Mesenteric fat pad (tissue), 1 donor: ENCODE measurements at regions not wholly inside any gene's neighbourhood (a gene's known extent, or its start where the extent isn't known, plus 50 kb on each side); places are given as distances from the start of the nearest gene placed in this dataset.
"Not testable (repeated sequence)": the region's sequence is repeated elsewhere in the genome, so short reads cannot be mapped to it uniquely, and the experiment has no call there.

Experiments
- DNase-seq: peaks from one replicate; pipeline ENCODE4 v3.0.0-alpha.2; 2020; ENCODE audit warnings: low spot score
- donor health status: DM: yes; HTN: yes; CAD: no.

DNA sequence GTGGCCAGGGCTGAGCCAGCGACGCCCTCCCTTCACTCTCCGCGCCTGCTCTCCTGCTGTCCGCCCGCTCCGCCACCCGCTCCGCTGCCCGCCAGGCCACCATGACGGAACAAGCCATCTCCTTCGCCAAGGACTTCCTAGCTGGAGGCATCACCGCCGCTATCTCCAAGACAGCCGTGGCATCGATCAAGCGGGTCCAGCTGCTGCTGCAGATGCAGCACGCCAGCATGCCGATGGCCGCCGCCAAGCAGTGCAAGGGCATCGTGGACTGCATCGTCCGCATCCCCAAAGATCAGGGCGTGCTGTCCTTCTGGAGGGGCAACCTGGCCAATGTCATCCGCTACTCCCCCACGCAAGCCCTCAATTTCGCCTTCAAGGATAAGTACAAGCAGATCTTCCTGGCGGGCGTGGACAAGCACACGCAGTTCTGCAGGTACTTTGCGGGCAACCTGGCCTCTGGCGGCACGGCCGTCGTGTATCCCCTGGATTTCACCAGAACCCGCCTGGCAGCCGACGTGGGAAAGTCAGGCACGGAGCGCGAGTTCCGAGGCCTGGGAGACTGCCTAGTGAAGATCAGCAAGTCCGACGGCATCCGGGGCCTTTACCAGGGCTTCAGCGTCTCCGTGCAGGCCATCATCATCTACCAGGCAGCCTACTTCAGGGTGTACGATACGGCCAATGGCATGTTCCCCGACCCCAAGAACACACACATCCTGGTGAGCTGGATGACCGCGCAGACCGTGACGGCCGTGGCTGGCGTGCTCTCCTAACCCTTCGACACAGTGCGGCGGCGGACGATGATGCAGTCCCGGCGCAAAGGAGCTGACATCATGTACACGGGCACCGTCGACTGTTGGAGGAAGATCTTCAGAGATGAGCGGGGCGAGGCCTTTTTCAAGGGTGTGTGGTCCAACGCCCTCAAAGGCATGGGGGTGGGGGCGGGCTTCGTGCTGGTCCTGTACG lies 1130.4 kb upstream of the ACO1 start:
- no peak for DNase-seq

DNA sequence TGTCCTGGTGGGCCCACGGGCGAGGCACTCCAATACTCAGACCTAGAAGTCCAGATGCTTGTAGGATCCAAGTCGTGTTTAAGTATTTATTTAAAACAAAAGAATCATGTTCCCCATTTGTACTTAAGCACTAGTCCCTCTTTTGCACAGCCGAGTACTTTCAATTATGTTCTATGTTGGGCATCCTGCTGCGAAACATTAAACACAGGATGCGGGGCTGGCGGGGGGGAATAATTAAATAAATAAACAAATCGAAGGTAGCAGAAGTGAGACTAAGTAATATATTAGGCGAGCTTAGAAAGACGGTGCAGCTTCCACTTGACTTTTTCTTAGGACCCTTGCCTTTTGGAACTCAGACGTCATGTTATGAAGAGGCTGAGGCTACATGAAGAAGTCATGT lies 1129.2 kb upstream of the ACO1 start:
- no peak for DNase-seq

DNA sequence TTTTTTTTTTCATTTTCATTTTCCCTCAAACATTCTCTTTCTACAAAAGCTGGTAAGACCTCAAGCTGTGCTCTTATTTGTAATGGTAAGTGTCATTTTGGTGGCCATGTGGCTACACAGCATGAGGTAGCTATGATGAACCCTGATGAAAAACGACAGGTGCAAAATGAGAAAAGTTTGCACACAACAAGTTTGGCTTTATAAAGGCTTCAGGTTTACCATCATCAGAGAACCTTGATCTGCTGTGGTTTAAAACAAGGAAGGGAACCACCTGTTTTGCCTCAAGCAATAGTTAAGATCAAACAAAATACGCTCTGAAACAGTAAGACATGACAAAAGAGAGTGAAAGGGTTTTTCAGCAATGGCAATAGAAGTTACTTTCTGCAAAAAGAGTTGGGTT lies 1124.6 kb upstream of the ACO1 start:
- DNase-seq, result no peak

DNA sequence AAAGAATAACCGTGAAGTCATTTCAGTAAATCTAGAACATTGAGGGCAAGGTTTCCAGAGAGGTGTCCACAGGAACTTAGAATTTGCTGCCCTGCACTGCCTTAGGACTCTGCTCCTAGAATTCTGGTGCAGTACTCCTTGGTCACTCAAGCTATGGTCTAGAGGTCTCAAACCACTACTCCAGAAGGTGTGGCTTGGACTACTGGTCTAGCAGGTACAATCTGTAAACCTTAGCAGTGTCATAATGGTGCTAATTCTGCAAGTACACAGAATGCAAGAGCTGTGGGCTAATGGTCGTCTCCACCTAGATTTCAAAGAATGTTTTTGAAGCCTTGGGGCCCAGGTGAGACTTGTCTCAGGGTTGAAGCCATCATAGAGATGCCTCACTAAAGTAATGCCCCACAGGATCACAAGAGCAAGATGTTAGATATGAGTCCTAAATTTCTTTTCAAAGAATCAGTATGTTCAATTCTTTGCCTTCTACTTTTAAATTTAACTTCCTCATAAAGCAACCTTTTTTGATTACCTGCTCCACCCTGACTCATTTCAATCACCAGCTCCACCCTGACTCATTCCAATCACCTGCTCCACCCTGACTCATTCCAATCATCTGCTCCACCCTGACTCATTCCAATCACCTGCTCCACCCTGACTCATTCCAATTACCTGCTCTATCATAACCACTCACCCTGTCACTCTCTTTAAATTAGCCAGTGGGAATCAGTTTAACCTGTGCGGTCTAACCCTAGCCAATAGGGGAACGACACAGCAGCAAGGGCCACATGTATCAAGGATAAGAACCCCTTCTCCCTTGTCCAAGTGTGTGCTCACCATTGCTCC lies 1111.8 kb upstream of the ACO1 start:
- DNase-seq, result no peak

DNA sequence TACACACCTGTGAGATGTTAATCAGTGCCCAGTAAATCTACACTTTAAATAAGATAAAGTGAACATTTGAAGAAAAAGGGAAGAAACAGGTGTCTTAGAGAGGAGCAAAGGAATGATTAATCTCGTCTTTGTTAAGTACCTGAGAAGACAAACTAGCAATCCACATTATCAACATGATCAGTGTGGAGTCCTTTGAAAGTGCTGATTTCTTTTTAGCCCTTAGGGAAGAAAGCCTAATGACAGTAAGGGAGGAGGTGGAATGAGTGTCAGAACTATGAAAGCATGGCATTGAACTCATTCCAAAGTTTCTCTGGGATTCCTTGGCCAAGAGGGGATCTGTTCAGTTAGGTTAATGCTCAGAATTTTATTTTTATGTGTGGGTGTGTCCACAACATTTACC lies 1109.0 kb upstream of the ACO1 start:
- no peak for DNase-seq

DNA sequence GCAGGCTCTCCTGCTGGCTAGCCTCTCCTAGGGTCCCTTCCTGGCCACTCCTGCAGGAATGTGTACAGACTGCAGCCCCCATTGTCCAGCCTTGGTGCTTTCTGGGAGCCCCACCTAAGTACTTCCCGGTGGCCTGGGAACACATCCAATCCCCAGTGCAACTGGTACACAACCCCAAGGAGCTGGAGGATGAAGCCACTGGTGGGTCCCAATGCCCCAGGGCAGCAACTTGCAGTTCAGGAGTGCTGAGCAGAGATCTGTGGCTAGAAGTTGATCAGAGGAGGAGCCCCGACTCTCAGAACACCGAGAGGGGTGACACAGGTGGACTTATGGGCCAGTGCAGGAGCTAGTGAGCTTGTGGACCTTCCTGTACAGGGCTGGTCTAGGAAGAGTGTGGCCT lies 1093.7 kb upstream of the ACO1 start:
- no peak for DNase-seq

DNA sequence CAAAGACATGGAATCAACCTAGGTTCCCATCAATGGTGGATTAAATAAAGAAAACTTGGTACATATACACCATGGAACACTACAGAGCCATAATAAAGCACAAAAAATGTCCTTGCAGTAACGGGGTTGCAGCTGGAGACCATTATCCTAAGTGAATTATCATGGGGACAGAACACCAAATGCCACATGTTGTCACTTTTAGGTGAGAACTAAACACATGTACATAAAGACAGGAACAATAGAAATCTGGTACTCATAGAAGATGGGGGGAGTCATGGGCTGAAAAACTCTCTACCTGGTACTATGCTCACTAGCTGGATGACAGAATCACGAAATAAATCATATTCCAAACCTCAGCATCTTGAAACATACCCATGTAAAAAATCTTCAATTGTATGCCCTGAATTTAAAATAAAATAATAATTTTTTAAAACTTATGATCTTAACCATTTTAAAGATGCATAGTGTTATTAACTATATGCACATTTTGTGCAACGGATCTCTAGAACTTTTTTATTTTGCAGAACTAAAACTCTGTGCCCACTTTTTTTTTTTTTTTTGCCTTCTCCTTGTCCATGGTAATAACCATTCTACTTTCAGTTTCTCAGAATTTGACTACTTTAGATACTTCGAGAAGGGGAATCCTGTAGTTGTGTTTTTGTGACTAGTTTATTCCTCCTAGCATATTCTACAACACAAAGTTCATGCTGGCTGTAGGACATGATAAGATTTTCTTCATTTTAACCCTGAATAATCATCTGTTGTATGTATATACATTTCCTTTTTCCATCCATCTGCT lies 1081.6 kb upstream of the ACO1 start:
- no peak for DNase-seq

DNA sequence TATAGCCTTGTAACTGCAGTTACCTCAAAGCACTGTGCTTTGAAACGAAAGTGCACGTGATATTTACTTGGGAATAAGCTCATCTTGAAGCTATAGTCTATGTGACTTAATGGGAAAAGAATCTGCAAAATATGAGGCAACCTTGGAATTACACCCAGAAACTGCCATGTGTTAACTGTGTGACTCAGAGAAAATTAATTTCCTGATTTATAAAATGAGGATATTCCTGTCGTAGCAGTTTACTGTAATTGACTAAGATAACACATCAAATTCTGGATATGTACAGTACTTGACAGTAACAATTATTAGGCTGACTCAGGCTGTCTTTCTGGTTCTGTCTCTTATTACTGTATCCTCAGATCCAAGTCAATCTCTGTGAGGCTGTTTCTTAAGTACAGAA lies 1079.9 kb upstream of the ACO1 start:
- no peak for DNase-seq

DNA sequence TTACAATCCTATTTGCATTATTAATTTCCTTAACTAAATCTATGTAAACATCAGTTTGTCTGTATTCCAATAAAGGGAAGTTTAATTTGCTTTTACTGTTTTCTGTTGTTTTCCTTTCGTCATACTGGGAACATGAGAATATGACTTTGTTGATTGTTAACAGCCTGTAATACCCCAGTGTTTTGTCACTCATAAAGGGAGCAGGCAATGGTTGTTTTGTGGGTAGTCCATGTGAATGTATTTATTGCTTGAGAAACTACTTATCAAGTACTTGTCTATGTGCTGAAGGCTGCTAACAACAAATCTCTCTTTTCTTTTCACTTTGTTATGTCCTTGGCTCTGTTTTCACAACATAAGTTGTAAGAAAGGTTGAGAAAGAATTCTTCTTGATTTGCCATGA lies 1070.2 kb upstream of the ACO1 start:
- DNase-seq, result no peak

DNA sequence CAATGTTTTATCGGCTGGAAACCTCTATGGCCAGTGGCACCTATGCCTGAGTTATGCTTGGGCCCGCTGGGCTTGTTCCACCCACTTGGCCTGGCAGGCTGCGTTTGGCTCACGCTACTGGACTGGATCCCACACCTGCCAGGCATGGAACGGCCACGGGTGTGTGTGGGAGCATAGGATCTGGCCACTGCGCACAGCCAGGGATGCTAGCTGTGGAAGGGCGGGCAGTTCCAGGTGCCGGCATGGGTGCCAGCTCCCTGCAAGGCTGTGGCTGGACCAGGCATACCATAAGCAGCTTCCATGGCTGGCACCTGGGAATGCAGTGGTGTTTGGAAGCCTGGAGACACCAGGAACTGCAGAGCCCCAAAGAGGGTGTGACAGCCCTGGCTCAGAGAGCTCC lies 1063.9 kb upstream of the ACO1 start:
- no peak for DNase-seq

DNA sequence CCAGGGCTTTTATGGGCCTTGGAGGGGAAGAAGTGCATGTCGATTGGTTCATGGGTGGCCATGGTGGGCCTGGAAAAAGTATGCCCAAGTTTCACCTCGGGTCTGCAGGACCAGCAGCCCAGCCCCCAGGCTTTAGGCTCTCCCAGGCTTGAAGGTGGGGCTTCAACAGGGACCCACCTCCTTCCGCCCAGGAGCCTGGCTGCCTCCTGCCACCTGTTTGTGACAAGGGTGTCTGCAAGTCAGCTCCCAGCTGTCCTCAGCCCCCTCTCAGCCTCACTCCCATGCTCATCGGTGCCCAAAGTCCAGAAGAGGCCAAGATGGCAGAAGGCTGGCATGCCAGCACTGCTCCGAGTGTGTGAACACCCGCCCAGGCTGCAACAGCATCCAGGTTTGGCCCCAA lies 1063.2 kb upstream of the ACO1 start:
- no peak for DNase-seq

DNA sequence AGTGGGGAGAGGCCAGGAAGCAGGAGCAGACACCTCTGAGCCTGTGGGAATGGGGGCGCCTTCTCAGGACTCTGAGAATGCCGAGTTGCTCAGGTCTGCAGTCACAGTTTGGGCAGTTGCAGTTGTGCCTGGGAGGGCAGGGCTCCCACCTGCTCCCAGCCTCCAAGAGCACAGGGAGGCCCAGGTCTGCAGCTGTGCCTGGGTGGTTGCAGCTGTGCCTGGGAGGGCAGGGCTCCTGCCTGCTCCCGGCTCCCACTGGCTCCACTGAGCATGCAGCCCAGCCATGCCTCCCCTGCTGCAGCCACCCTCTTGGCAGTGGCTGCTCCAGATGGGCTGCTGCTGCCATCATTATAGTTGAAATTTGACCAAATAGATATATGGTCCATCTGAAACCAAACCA lies 1062.8 kb upstream of the ACO1 start:
- DNase-seq, result no peak

DNA sequence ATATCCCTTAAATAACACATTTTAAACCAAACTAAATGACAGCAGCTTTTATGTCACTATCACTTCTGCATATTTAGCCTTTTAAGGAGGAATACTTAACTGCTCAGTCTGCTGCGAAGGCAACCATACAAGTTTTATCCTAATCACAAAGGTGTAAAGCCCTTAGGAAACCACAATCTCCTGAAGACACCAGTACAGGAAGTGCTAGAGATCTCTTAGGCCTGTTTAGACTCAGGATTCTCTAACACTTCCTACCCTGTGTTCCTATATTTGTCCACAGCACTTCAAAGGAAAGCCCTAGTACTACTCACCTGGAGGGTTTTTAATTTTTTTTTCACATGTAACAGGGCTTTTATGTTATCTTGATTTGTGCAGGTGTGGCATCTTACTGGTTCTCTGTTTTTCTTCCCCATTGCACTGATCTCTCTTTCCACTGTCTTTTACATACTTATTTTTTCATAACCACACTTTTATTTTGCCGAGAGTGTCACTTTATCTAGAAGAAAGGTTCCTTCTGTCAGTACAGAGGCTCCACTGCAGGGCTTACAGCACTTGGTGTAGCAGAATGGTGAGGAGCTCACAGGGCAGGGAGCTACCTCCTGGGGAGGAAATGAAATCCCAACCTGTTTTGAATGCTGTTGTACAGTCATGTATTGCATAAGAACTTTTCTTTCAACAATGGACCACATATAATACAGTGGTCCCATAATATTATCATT lies 1060.6 kb upstream of the ACO1 start:
- no peak for DNase-seq

DNA sequence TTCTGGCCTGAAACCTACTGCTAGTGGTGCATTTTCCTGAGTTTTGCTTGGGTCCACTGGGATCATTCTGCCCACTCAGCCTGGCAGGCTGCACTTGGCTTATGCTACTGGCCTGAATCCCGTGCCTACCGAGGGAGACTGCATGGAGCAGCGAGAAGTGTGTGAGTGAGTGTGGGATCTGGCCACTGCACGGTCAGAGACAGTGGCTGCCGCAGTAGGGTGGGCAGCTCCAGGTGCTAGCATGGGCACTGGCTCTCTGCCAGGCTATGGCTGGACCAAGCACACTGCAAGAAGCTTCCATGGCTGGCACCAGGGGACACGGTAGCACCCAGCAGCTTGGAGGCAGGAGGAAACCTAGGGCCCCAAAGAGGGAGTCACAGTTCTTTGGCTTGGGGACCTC lies 1058.7 kb upstream of the ACO1 start:
- DNase-seq, result no peak

DNA sequence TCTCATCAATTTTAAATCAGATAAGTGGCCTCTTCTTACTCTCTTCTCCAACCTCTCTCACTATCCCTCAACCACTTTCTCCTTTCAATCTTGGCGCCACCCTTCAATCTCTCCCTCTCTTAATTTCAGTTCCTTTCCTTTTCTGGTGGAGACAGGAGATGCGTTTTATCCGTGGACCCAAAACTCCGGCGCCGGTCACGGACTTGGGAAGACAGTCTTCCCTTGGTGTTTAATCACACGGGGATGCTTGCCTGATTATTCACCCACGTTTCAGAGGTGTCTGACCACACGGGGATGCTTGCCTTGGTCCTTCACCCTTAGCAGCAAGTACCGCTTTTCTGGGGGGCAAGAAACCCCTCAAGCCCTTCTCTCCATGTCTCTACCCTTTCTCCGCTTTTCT lies 1057.6 kb upstream of the ACO1 start:
- DNase-seq, result not testable (repeated sequence)

DNA sequence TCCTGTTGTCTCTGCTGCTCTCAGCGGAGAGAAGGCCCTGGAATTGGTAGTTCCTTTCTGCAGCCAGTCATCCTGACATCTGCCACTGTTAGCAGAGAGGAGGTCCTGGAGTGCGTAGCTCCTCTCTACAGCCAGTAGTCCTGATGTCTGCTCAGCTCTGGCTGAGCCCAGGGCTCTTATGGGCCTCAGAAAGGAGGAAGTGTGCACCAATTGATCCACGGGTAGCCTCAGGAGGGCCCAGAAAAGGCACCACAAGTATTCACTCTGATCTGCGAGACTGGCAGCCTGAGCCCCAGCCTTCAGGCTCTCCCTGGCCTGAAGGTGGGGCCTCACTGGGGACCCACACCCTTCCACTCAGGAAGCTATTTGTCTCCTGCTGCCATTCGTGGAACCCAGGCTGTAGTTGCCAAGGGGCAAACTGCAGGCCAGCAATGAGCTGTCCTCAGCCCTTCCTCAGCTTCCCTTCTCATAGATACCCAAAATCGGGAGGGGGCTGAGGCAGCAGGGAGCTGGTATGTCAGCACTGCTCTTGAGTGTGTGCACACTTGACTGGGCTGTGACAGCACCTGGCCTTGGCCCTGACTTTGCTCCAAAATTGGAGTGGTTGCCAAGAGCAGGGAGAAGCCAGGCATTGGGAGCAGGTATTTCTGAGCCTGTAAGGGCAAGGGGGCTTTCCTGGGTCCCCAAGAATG lies 1049.5 kb upstream of the ACO1 start:
- DNase-seq, result no peak

DNA sequence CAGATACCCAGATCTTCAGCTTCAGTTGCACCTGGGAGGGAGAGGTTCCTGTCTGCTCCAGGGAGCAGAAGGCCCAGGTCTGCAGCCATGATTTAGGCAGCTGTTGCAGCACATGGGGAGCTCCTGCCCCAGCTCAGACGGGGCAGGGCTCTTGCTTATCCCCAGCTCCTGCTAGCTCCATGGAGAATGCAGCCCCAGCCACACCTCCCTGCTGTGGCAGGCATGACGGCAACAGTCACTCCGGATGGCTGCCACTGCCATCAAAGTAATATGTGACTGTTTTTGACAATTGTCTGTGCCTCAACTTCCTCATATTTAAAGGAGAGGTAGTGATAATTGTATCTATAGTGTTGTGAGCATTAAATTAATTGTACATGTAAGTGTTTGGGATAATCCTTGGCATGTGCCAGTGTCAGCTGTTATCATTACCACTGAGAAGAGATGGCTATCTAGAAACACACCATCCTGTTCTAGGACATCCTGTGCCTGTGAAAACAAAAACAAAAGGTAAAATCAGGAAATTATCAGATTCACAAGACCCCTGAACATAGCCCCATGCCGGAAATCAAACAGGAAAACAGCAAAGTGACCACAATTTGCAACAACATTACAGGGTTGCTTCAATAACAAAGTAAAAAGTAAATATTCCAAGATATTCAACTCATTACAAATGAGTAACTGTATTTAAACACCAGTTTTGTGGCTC lies 1048.8 kb upstream of the ACO1 start:
- DNase-seq, result no peak

DNA sequence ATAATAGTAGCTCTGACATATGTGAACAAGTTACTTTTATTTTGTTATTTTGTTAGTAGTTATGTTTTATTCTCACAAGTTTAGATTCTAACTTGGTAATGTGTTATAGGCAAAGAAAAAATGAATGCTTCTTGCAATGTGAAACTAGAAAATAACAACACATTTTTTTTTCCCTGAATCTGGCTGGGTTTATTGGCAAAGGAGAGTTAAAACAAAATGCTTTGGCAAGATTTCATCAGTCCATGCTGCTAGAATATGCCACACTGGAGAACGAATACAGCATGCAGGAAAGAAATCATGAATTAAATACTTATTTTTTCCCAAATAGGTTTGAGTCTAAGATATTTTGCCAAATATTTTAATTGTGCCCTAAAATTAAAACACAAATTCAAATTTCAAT lies 1048.1 kb upstream of the ACO1 start:
- no peak for DNase-seq

DNA sequence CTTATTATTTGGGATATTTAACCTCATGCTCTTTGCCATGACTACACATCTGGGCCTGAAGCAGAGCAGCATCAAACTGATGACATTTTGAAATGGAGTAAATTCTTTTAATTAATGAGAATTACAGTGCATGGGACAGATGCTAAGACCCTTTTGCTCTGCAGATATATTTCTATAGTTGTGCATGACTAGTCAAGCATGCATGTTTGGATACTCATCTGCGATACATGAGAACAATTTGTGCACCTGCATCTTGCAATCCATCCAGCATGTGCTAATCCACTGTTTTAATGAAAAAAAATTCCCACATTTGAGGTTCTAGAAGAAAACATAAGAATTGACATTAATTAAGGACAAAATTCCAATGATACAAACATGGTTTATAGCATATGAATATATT lies 1047.6 kb upstream of the ACO1 start:
- DNase-seq, result no peak
